ENCODE measurements at regions not wholly inside any gene's neighbourhood (a gene's known extent, or its start where the extent isn't known, plus 50 kb on each side); places are given as distances from the start of the nearest gene placed in this dataset.

DNA sequence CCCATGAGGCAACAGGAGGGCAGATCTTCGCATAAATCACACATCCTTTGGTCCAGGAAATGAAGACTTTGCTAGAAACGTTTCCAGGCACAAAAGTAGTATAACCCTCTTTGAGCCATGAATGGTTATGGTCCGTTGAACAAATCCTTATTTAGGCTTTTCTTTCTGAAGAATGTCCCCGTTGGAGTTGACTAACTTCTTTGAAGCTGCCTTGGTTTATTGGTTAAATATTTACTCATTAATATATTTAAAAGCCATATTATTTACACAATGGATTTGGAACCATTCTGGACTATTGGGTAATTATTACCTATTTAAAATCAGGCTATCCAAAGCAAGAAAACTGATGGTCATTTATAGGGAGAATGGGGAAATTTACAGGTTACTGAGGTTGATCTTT, 347.6 kb upstream of the SLC30A5 start:
- Histone ChIP-seq H3K27ac (ENCODE audit: low read depth in 1 of 2, low read length in 2 of 2) (no peak overlapping the region), H3K9me3 (replicated peaks in 1 of 2; ENCODE audit: control insufficient read depth in 1 of 2, insufficient read depth in 1 of 2, low read length in 2 of 2) (no peaks in the 10 kb centered on the region), H3K79me2 (ENCODE audit: insufficient read depth, low read length) (no peaks in the 10 kb centered on the region), H4K20me1 (ENCODE audit: insufficient read depth, low read length) (no peaks in the 10 kb centered on the region), H2AFZ (ENCODE audit: insufficient read depth, low read depth, low read length, poor library complexity, severe bottlenecking) (no peak overlapping the region), H3K27me3 (ENCODE audit: control insufficient read depth in 2 of 2, insufficient read depth in 2 of 2, low read length in 2 of 2) (no peaks in the 10 kb centered on the region), H3K9ac (ENCODE audit: insufficient read depth, low read length, poor library complexity, severe bottlenecking) (no peak overlapping the region), H3K4me2 (replicated peaks; ENCODE audit: extremely low read depth, low read length, poor library complexity, severe bottlenecking) (no peak overlapping the region), H3K4me1 (ENCODE audit: control insufficient read depth in 1 of 2, insufficient read depth in 2 of 2, low read length in 2 of 2) (no peaks in the 10 kb centered on the region), H3K4me3 (replicated peaks in 1 of 3; ENCODE audit: low read depth in 2 of 3, low read length in 3 of 3) (no peak overlapping the region), H3K36me3 (replicated peaks in 1 of 2; ENCODE audit: control insufficient read depth in 1 of 2, insufficient read depth in 2 of 2, low read length in 2 of 2) (no peaks in the 10 kb centered on the region)
- H3K4me3 Mint-ChIP-seq: no peak overlapping the region
- peaks cover 0 to 2% (median 1%) of the 10 kb centered on the region in 3 donors for H3K27me3 Mint-ChIP-seq (ENCODE audit: low read depth in 3 of 3)
- TF ChIP-seq, protein P1, sequence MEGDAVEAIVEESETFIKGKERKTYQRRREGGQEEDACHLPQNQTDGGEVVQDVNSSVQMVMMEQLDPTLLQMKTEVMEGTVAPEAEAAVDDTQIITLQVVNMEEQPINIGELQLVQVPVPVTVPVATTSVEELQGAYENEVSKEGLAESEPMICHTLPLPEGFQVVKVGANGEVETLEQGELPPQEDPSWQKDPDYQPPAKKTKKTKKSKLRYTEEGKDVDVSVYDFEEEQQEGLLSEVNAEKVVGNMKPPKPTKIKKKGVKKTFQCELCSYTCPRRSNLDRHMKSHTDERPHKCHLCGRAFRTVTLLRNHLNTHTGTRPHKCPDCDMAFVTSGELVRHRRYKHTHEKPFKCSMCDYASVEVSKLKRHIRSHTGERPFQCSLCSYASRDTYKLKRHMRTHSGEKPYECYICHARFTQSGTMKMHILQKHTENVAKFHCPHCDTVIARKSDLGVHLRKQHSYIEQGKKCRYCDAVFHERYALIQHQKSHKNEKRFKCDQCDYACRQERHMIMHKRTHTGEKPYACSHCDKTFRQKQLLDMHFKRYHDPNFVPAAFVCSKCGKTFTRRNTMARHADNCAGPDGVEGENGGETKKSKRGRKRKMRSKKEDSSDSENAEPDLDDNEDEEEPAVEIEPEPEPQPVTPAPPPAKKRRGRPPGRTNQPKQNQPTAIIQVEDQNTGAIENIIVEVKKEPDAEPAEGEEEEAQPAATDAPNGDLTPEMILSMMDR (IDR thresholded peaks at IDR 0.05): no peak
- H3K4me1 Mint-ChIP-seq: peaks cover 5% of the 10 kb centered on the region
- H3K9me3 Mint-ChIP-seq: peaks cover 2 to 6% (median 2%) of the 10 kb centered on the region in 7 donors
- 86% methylated on average over 1 of the region's 4 CpGs for WGBS (ENCODE audit: insufficient coverage)
- no peak overlapping the region for H3K27ac Mint-ChIP-seq
- DNase-seq: no peak
- no peaks in the 10 kb centered on the region for H3K36me3 Mint-ChIP-seq
- intact Hi-C loops (cut with micrococcal nuclease): no loop called here

DNA sequence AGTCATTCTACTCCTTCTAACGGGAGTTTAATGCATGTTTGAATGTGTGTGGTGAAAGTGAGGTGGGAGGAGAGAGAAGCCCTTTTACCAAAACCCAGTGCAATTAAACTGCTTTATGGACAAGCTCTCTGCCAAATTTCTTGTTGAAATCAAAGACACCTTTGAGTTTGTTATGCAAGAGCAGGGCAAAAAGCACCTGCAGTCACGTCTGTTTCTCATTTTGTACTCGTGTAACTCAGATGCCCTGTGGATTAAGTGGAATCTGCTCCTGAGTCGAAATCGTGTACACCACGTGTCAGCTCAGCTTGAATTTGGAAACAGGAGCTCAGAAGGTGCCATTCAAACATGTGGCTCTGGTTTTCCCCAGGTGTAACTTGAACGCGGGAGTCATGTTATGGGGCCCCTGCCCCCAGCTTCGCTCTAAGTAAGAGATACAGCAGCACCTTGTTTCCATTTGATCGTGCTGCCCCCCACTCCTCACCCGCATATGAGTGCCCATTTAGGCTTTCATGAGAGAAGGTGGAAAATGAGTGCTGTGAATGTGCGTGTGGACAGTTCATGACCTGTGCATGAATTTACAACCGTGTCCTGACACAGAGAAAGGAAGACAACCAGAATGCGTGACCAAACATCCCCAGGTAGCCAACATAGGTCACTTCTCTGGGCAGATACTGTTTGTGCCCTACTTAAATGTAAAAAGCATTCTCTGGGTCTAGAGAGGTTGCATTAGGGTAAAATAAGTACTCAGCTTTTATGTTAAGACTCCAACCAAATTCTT, 347.0 kb upstream of the SLC30A5 start:
- Histone ChIP-seq H3K4me1 (ENCODE audit: control insufficient read depth in 1 of 2, insufficient read depth in 2 of 2, low read length in 2 of 2) (no peaks in the 10 kb centered on the region), H2AFZ (ENCODE audit: insufficient read depth, low read depth, low read length, poor library complexity, severe bottlenecking) (no peak overlapping the region), H4K20me1 (ENCODE audit: insufficient read depth, low read length) (no peaks in the 10 kb centered on the region), H3K9ac (ENCODE audit: insufficient read depth, low read length, poor library complexity, severe bottlenecking) (no peak overlapping the region), H3K36me3 (replicated peaks in 1 of 2; ENCODE audit: control insufficient read depth in 1 of 2, insufficient read depth in 2 of 2, low read length in 2 of 2) (no peaks in the 10 kb centered on the region), H3K4me2 (replicated peaks; ENCODE audit: extremely low read depth, low read length, poor library complexity, severe bottlenecking) (no peak overlapping the region), H3K79me2 (ENCODE audit: insufficient read depth, low read length) (no peaks in the 10 kb centered on the region), H3K27ac (ENCODE audit: low read depth in 1 of 2, low read length in 2 of 2) (no peak overlapping the region), H3K27me3 (ENCODE audit: control insufficient read depth in 2 of 2, insufficient read depth in 2 of 2, low read length in 2 of 2) (no peaks in the 10 kb centered on the region), H3K4me3 (replicated peaks in 1 of 3; ENCODE audit: low read depth in 2 of 3, low read length in 3 of 3) (no peak overlapping the region), H3K9me3 (replicated peaks in 1 of 2; ENCODE audit: control insufficient read depth in 1 of 2, insufficient read depth in 1 of 2, low read length in 2 of 2) (no peaks in the 10 kb centered on the region)
- no peak overlapping the region for H3K4me3 Mint-ChIP-seq
- H3K9me3 Mint-ChIP-seq: peaks cover 2 to 5% (median 2%) of the 10 kb centered on the region in 7 donors
- intact Hi-C loops (cut with micrococcal nuclease): no loop called here
- TF ChIP-seq, protein P1 (IDR thresholded peaks at IDR 0.05): no peak
- 95% methylated on average over 9 of the region's 14 CpGs for WGBS (ENCODE audit: insufficient coverage)
- no peaks in the 10 kb centered on the region for H3K36me3 Mint-ChIP-seq
- no peak for DNase-seq
- peaks cover 0 to 1% (median under 1%) of the 10 kb centered on the region in 3 donors for H3K27me3 Mint-ChIP-seq (ENCODE audit: low read depth in 3 of 3)
- H3K4me1 Mint-ChIP-seq: peaks cover 5% of the 10 kb centered on the region
- H3K27ac Mint-ChIP-seq: no peak overlapping the region

Data from CD14-positive monocyte (primary cell).